ENCODE measurements at regions not wholly inside any gene's neighbourhood (a gene's known extent, or its start where the extent isn't known, plus 50 kb on each side); places are given as distances from the start of the nearest gene placed in this dataset.

DNA sequence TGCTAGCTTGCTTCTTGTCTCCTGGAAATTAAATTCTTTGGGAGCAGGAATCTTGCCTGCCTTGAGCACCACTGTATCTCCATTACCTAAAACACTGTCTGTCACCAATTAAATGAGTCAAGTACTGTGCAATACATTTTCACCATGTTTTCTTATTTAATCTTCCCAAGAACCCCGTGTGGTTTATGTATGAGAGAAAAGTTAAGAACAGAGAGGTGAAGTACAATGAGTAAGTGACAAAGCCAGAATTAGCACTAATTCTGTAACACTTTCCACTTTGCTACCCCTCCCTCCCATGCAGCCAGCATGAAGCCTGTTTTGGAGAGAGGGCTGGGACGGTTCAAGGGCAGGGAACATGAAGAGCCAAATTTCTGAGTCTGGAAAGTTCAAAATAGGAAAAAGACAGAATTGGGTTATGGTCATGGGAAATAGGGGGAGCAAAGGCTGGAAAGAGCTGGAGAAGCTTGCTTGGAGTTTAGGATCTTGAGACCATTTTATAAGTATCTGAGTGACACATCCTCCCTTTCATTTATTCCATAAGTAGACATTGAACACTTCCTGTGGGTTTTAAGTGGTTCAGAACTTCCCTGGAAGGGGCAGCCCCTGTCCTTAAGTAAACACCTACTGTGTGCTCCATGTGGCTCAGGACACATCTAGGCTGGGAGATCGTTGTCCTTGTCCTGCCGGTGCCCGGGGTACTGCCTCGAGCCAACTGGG, 60.5 kb upstream of the CHST1 start:
- no peaks in the 10 kb centered on the region for H3K79me2 ChIP-seq (ENCODE audit: insufficient read depth, low read length)
- H3K9ac ChIP-seq (ENCODE audit: low read depth, low read length, poor library complexity, severe bottlenecking) = no peak overlapping the region
- no peaks in the 10 kb centered on the region for H3K9me2 ChIP-seq (replicated peaks; ENCODE audit: low read depth, low read length)
- no peaks in the 10 kb centered on the region for H3K9me3 ChIP-seq (ENCODE audit: insufficient read depth, low read depth, low read length)
- no peaks in the 10 kb centered on the region for H4K20me1 ChIP-seq (ENCODE audit: insufficient read depth, low read length, poor library complexity, severe bottlenecking)
- no peaks in the 10 kb centered on the region for H3K27me3 ChIP-seq (ENCODE audit: insufficient read depth, low read length, poor library complexity, severe bottlenecking)
- H3K4me3 ChIP-seq (ENCODE audit: low read length, poor library complexity, severe bottlenecking) = no peak overlapping the region
- no peaks in the 10 kb centered on the region for H3K36me3 ChIP-seq (ENCODE audit: insufficient read depth, low read length)
- H2AFZ ChIP-seq (ENCODE audit: low read length) = no peak overlapping the region
- no peaks in the 10 kb centered on the region for H3K4me1 ChIP-seq (ENCODE audit: insufficient read depth, low read length, poor library complexity, severe bottlenecking)
- no peaks in the 10 kb centered on the region for H3F3A ChIP-seq (ENCODE audit: low read depth)
- TF ChIP-seq, protein P1, sequence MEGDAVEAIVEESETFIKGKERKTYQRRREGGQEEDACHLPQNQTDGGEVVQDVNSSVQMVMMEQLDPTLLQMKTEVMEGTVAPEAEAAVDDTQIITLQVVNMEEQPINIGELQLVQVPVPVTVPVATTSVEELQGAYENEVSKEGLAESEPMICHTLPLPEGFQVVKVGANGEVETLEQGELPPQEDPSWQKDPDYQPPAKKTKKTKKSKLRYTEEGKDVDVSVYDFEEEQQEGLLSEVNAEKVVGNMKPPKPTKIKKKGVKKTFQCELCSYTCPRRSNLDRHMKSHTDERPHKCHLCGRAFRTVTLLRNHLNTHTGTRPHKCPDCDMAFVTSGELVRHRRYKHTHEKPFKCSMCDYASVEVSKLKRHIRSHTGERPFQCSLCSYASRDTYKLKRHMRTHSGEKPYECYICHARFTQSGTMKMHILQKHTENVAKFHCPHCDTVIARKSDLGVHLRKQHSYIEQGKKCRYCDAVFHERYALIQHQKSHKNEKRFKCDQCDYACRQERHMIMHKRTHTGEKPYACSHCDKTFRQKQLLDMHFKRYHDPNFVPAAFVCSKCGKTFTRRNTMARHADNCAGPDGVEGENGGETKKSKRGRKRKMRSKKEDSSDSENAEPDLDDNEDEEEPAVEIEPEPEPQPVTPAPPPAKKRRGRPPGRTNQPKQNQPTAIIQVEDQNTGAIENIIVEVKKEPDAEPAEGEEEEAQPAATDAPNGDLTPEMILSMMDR (conservative IDR thresholded peaks at IDR 0.05; ENCODE audit: low read length) = no peak
- no peak for TF ChIP-seq EZH2phosphoT487 (IDR thresholded peaks at IDR 0.05; ENCODE audit: borderline replicate concordance)
- H3K4me2 ChIP-seq (ENCODE audit: low read depth, low read length, poor library complexity, severe bottlenecking) = no peak overlapping the region

DNA sequence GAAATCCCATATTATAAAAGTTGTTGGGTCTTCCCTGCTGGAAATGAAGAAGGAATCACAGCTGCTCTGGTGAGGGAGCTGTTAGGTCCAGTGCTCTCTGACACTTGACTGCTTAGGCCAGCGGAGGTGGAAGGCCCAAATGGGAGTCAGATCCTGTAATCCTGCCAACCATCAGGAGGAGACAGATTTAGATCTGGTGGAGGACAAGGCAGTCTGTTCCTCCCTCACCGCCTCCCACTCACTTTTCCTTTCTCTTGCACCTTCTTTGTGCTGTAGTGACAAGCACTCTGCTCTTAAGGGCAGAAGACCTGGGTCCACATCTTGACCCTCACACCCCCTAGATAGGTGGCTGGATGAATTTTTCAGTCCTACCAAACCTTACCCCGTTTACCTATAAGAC, 59.7 kb upstream of the CHST1 start:
- H3F3A ChIP-seq (ENCODE audit: low read depth) = no peaks in the 10 kb centered on the region
- H3K4me2 ChIP-seq (ENCODE audit: low read depth, low read length, poor library complexity, severe bottlenecking) = no peak overlapping the region
- no peaks in the 10 kb centered on the region for H3K79me2 ChIP-seq (ENCODE audit: insufficient read depth, low read length)
- no peaks in the 10 kb centered on the region for H3K9me3 ChIP-seq (ENCODE audit: insufficient read depth, low read depth, low read length)
- no peaks in the 10 kb centered on the region for H4K20me1 ChIP-seq (ENCODE audit: insufficient read depth, low read length, poor library complexity, severe bottlenecking)
- no peak for TF ChIP-seq EZH2phosphoT487 (IDR thresholded peaks at IDR 0.05; ENCODE audit: borderline replicate concordance)
- TF ChIP-seq, protein P1 (conservative IDR thresholded peaks at IDR 0.05; ENCODE audit: low read length) = no peak
- no peaks in the 10 kb centered on the region for H3K4me1 ChIP-seq (ENCODE audit: insufficient read depth, low read length, poor library complexity, severe bottlenecking)
- H3K27me3 ChIP-seq (ENCODE audit: insufficient read depth, low read length, poor library complexity, severe bottlenecking) = no peaks in the 10 kb centered on the region
- no peaks in the 10 kb centered on the region for H3K36me3 ChIP-seq (ENCODE audit: insufficient read depth, low read length)
- H3K4me3 ChIP-seq (ENCODE audit: low read length, poor library complexity, severe bottlenecking) = no peak overlapping the region
- no peaks in the 10 kb centered on the region for H3K9me2 ChIP-seq (replicated peaks; ENCODE audit: low read depth, low read length)
- no peak overlapping the region for H2AFZ ChIP-seq (ENCODE audit: low read length)
- no peak overlapping the region for H3K9ac ChIP-seq (ENCODE audit: low read depth, low read length, poor library complexity, severe bottlenecking)

DNA sequence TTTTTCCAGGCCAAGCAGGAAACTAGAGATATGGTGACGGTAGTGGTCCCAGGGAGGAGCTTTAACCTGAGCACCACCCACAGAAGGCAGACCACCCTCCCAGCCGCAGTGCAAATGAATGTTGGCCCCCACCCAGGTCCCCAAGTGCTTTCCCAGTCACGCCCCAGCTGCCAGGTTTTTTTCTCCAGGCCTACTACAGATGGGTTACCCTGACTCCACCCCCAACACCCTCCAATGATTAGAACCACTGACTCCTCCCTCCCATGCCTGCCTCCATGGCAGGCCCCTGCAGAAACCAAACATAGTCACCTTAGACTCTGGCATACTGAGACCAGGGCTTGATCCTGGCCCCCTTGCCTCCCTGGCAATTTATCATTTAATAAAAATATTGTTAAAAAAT, 58.7 kb upstream of the CHST1 start:
- H3K27me3 ChIP-seq (ENCODE audit: insufficient read depth, low read length, poor library complexity, severe bottlenecking) = no peaks in the 10 kb centered on the region
- no peak for TF ChIP-seq EZH2phosphoT487 (IDR thresholded peaks at IDR 0.05; ENCODE audit: borderline replicate concordance)
- TF ChIP-seq, protein P1 (conservative IDR thresholded peaks at IDR 0.05; ENCODE audit: low read length) = no peak
- no peaks in the 10 kb centered on the region for H3K9me3 ChIP-seq (ENCODE audit: insufficient read depth, low read depth, low read length)
- no peaks in the 10 kb centered on the region for H3K36me3 ChIP-seq (ENCODE audit: insufficient read depth, low read length)
- H3K79me2 ChIP-seq (ENCODE audit: insufficient read depth, low read length) = no peaks in the 10 kb centered on the region
- H3K9me2 ChIP-seq (replicated peaks; ENCODE audit: low read depth, low read length) = no peaks in the 10 kb centered on the region
- no peaks in the 10 kb centered on the region for H3F3A ChIP-seq (ENCODE audit: low read depth)
- H3K9ac ChIP-seq (ENCODE audit: low read depth, low read length, poor library complexity, severe bottlenecking) = no peak overlapping the region
- H3K4me1 ChIP-seq (ENCODE audit: insufficient read depth, low read length, poor library complexity, severe bottlenecking) = no peaks in the 10 kb centered on the region
- H3K4me3 ChIP-seq (ENCODE audit: low read length, poor library complexity, severe bottlenecking) = no peak overlapping the region
- no peak overlapping the region for H2AFZ ChIP-seq (ENCODE audit: low read length)
- H3K4me2 ChIP-seq (ENCODE audit: low read depth, low read length, poor library complexity, severe bottlenecking) = no peak overlapping the region
- no peaks in the 10 kb centered on the region for H4K20me1 ChIP-seq (ENCODE audit: insufficient read depth, low read length, poor library complexity, severe bottlenecking)
